SW 1271 (cell line): ENCODE measurements at regions not wholly inside any gene's neighbourhood (a gene's known extent, or its start where the extent isn't known, plus 50 kb on each side); places are given as distances from the start of the nearest gene placed in this dataset.

Experiments
- DNase-seq, 2 experiments: peaks; one replicate each; lab custom pipeline; 2025; lab: John Stamatoyannopoulos, UW

DNA sequence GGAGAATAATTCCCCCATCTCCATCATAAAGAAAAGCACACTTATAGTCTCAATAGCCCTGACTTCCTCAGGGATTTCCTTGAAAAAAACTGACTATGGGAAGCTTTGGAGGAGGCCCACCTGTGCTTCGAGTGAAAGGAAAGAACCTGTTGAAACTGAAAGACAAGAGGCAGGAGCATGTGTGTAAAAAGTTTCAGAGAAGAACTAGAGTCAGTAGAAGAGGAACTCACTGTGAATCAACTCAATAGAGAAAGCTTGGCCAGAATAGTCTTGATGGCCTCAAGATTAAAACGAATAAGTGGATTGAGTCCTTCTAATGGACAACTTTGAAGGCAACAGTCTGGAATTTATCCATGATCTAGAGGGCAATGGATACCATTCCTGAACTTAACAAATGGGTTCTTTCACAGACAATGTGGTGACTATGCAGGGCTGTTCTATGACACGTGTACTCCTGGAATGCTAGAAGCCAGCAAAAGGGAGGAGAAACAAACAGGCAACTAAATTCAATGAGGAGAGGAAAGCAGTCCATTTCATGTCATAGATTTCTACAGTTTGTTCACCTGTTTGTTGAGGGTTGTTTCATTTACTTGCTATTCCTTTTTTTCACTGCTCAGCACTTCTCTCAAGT, 442.3 kb downstream of the GRB14 start:
- no peak for DNase-seq

DNA sequence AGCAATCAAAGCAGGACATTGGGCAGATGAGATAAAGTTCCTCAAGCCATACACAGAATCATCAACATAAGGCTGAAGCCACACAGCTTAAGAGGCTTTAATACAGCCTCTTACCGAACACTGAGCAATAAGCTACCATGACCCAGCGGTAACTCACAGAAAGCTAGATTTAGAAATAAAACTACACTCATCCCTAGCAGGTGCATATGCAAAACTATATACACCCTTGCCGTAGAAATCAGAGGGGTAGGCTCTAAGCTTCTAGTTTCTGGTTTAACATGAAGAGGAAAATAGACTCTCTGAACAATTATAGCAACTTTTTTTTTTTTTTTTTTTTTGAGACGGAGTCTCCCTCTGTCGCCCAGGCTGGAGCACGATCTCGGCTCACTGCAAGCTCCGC, 428.8 kb upstream of the FIGN start:
- DNase-seq, result no peak

DNA sequence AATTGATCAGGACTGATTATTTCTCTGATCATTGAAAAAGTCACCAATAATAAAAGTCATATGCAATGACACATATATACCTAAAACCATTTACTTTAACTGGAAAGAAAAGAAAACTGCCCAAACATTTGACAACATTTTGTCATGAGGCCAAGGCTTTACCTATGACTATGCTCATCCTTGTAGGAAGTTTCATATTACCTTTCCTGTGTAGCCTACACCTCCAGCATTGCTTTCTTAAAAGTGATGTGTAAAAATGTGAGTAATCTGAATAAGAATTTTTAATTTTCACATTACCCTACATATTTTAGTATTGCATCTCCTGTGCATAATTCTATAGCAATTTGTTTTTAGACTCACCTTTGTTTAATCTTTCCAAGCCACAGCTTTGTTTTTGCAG, 419.8 kb upstream of the FIGN start:
- no peak for DNase-seq

DNA sequence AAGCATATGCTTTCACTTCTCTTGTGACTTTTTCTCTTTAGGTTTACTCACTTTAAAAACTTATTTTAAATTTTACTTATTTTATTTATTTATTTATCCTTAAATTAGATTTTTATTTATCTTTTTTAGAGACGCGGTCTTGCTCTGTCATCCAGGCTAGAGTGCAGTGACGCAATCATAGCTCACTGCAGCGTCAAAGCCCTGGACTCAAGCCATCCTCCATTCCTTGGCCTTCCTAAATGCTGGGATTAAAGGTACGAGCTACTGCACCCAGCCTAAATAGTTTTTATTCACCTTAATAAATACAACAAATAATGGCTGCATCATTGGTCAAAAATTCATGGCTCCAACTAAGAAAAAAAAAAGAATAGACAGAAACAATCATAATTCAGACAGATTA, 415.7 kb upstream of the FIGN start:
- DNase-seq, result no peak

DNA sequence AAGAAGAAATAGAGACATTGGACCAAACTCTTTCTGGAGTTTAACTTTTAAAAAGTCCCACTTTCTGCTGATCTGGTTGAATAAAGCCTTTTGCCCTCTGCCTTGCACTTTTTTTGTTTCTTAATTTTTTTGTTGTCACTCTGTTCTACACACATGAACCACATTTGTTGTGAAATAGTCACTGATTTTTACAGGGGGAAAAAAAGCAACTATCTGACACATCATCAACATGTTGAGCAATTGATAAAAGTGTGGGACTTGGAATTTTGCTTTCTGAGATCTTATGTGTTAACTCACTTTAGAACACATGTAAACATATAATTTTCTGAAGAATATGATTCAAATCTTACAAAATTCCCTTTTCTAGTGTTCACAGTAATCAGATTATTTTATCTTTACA, 414.8 kb upstream of the FIGN start:
- no peak for DNase-seq

DNA sequence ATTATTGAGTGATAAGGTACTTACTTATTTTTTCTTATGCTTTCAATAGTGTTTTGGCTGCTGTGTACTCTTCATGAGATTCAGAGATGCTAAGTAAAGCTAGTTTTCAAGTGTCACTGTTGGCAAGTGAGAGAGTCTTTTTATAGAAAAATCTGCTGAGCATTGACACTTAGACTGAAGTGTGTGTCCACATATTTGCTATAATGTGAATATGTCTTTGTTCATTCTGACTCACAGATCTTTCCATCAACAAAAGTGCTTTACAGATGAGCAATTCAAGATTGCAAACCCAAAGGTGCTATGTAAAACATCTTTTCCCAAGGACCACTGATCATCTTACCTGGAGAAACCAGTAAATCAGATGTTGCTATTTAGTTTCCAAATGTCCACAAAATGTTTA, 410.6 kb upstream of the FIGN start:
- no peak for DNase-seq

DNA sequence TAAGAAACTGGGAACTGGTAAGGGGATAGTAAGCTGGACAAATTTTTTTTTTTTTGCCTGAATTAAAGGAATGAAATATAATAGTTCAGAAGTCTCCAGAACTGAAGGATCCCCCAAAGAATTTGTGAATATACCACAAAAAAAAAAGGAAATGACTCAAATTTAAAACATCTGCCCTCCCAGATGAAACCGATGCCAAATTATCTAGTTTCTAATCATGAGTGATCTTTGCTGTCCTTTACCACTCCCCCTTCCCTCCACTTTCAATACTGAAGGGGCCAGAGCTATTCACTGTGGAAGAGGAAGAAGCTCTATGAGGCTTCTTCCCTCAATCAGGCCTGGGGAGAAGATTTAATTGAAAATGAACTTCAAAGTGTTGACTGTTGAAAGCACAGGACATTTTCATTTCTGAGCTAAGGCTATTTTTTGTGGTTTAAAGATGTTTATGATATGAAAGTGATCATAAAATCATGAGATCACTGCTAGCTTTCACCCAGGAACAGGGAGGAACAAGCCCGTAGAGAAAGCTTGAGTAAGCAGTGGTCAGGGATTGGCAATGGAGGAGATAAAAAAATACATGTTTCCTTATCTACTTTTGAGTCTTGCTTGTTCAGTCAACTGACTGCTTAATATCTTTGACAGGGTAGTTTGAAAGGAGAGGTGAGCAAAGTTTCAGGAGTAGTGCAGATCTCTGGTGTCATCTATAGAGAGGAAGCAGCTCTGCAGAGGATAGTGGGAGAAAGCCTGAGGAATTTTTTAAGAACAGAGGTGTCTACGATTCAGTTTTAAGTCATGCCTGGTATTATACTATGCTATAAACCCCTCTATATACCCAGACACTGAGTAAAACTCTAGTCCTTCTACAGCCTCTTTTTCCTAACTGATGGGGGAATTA, 409.5 kb upstream of the FIGN start:
- DNase-seq, result no peak

DNA sequence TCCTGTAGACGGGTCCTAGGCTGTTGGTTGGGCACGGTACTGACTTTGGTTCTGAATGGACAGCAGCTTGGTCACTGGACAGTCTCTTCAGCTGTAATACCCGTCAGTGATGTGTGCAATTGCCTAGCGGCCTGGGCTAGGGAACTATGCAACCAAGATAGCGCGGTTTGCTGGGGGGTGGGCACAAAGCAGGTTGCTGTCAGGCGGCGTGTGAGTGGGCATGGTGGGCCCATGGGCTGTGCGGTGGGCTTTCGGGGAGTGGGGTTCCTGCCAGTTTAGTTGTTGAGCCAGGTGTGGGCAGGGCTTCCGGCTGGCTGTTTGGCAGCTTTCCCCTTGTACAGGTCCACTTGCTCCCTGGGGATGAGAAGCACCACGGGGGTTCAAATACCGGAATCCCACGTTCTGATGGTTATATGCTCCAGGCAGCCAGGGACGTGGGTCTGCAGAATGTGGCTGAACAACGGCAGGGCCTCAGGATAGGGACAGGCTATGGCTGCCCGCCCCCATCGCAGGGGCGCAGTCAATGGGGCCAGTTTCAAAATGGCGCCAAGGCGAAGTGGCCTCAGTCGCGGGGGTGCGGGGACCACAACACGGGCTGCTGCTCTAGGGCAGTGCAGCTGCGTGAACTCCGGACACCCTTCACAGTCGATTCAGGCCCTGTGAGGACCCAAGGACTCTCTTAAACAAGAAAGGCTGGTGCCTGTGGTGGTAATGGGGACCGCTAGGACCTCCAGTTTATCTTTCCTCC, 407.5 kb upstream of the FIGN start:
- no peak for DNase-seq

DNA sequence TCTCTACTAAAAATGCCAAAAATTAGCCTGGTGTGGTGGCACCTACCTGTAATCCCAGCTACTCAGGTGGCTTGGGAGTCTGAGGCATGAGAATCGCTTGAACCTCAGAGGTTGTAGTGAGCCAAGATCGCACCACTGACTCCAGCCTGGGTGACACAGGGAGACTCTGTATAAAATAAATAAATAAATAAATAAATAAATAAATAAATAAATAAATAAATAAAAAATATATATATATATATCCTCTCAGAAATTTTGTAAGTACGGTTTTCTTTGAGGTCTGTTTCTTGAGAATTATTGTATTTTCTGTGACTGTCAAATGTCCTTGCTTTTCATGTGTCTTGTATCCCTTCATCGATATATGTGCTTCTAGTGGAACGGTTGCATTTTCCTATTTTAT, 406.9 kb upstream of the FIGN start:
- DNase-seq, result no peak

DNA sequence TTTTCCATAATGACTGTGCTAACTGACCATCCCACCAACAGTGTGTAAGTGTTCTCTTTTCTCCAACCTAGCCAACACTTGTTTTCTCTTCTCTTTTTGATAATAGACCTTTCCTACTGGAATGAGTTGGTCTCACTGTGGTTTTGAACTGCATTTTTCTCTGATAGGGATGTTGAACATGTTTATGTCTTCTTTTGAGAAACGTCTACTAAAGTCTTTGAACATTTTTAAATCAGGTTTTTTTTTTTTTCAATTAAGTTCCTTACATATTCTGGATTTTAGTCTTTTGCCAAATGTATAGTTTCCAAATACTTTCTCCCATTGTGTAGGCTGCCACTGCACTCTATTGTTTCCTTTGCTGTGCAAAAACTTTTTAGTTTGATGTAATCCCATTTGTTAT, 405.5 kb upstream of the FIGN start:
- no peak for DNase-seq

DNA sequence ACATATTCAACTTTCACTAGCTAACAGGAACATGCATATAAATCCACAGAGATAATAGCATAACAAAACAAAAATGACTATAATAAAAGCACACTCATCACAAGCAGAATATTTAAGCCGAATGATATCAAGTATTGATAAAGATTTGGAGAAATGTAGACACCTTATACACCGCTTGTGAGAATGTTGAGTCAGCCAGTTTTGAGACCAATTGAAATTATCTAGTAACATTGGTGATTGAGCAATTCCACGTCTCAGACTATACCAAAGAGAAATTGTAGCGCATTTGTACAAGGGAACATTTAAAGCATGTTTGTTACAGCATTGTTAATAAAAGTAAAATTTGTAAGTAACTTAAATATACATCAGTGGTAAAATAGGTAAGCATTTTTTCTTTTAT, 402.9 kb upstream of the FIGN start:
- no peak for DNase-seq

DNA sequence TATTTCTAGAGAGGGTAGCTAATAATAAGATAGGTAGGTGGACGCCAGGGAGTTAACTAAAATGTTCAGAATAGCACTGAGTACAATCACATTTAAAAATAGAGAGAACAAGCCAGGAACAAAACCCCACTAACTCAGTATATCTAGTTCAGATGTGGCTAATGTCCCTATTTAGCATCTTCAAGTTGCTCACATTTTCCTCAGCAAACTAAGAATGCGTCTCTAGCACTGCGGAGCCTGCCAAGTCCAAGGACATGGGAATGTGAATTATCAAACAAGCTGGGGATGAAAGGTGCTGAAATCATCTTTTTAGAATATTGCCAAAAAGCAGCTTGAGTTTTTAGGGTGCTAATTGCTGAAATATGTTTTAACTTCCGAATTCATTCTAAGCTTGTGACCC, 398.5 kb upstream of the FIGN start:
- DNase-seq, result no peak

DNA sequence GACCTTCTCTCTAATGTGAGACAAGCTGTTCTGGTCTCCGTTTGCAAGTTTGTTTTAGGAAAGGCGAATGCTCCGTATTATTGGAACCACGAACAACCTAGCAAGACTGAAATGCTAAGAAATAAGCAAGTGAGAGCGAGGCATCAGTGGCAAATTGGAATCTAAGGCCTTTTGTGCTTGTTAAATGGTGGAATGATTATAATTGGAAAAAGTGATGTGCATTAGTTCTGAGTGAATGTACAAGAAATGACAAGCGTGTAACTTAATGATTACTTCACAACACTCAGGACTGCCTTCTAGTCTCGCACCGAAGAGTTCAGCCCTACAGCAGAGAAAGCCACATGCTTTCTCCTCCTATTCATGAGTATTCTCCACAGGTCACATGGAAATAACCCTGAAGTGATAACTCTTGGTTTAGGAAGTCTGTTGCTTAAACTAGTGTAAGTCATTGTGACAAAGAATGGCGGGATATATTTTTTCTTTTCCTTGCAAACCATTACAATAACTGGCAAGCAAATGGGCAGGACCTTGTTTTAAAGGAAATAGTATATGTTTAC, 392.2 kb upstream of the FIGN start:
- no peak for DNase-seq

DNA sequence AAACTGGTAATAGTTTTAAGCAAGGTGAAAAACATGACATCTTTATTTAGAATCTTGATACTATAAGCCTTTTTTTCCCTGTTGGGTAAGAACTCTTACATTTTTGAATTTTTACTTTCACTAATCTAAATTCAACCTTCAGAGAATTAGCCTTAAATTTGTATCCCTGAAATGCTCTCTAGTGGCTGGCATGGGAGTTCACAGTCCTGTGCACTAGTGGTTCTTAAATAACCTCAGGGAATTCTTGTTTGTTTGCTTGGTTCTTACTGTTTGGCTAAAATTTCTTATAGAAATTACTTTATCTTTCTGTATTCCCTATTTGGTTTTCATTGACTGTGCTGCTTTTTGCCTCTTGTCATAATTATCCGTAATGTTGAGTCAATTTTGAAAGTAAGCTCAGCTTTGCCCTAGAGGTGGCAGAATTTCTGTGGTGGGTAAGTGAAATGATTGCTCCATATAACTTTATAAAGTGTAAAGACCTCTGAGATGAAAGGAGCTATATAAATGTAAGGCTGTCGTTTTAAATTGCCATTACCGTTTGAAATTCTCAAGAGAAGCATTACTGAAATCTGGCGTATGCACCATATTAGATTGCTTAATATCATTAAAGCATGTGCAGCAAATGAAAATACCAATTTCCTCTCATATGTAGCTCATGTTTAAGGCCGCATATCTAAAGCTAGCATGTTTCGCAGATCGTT, 391.3 kb upstream of the FIGN start:
- DNase-seq, result no peak

DNA sequence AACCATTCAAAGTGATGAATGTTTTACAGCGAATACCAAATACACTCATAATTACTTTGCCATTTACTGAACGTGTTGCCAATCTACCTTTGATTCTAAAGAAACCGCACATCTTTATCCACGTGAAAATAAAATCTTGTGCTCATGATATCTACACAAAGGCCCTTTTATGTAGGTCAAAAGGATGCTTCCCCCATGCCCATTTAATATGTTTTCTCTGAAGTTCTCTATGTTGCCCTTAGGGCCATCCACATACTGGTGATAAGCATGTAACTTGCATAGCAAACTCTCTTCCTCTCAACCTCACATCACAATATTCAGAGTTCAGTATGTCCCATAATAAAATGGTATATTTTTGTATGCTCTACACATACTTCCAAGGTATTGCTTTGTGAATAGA, 380.0 kb upstream of the FIGN start:
- no peak for DNase-seq

DNA sequence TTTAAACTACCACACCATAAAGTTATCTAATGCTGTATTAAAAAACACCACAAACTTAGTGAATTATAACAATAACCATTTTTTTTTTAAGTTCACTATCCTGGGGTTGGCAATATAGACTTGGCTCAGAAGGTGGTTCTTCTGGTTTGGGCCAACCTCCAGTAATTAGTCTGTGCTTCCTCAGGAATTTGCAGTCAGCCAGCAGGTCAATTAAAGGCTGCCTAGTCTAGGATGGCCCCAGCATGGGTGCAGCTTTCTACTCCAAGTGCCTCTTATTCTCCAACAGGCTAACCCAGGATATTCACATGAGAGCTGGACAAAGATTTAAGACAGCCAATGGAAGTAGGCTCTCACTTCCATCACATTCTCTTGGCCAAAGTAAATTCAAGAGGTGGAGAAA, 379.1 kb upstream of the FIGN start:
- no peak for DNase-seq

DNA sequence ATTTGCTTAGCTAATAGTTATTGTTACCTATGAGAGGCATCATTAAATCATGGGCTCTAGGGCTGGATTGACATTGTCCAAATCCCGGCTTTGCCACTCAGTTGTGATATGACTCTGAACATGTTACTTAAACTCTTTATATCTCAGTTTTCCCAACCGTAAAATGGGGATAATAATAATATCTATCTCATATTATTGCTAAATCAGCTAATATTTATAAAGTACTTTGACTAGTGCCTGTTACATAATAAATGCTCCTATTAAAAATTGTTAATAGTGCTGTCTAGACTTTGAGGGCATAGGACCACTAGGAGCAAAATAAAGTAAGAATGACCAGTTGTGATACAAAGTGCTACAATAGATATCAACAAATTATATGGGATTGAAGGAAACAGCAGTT, 376.3 kb upstream of the FIGN start:
- no peak for DNase-seq

DNA sequence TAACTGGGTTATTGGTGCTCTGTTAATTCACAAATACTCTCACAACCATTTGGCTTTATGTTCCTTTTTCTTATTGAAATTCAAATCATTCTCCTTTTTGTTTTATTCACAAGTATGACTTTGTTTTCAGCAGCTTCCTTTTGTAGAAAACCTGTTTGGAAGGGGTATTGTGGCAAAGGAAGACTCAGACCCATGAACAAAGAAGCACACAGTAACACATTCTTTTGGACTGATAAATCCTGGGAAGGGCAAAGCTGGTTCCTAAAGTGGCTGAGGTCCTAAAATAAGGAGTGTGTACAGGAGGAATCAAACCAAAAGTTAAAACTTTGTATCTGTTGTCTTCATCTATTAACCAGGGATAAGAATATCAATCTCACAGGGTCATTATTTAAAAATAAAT, 374.7 kb upstream of the FIGN start:
- no peak for DNase-seq

DNA sequence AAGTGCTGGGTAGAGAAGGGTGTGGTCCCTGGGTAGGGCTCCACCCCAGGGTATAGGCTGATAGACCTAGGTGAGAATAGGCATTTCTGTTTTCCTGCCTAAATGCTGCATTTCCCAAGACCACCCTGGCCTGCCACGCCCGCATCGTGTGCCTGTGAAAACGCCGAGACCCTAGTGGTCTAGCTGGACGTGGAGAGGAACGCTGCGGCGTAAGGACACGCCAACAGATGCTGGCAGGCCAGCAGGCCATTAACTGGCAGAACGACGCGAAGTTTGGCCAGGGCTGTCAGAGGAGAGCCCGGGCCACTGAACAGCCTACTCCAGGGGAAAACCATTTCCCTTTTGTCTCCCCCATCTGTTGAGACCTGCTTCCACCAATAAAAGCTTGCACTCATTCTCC, 373.2 kb upstream of the FIGN start:
- no peak for DNase-seq

DNA sequence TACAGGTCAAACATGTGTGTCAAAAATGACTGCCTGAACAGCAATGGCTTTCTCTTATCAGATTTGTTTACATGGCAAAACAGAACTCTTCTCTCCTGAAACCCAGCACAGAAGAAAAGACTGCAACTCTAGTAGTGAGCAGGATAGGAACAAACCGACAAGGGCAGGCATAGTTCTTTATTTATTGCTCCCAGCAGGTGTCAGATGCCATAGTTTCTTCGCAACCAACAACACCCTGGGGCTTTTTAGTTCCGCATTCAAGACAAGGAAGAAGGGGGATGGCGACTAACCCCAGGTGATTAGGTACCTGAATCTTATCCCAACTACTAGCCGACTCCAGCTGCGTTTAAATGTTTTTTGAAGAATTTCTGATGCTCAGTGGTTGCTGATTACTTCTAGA, 367.5 kb upstream of the FIGN start:
- no peak for DNase-seq

DNA sequence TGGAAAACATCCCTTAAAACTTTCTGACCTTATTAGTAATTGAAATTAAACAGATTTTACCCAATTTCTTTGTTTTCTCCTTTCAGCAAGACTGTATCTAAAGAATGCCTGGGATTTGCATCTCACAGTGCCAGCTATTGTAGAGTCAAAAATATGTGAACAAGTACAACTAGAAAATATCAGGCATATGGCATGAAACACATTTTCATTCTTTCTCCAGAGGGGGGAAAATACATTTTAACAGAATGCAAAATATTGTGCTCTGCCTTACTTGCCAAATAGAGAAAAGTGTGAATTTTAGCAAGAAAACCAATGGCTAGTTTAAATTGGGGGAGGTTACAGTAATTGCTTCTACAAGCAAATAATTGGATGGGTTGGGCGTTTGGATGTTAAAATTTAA, 366.6 kb upstream of the FIGN start:
- DNase-seq, result no peak

DNA sequence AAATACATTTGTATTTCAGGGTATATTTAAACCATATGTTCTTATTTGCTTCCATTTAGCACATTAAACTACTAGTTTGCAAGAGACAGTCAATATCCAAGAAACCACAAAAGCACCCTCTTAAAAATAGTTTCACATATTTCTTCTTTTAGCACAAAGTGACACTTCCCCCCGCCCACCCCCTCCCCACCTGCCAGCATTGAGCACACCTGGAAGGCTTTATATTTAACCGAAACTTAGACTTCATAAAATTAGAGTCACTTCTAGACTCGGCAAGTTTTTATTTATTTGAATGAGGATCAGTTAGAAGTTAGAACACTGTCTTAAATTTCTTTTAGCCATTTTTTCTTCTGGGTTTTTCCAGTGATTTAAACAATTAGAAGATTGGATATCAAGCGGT, 355.9 kb upstream of the FIGN start:
- DNase-seq, result no peak
